HG03196 (cell line): ENCODE measurements at regions not wholly inside any gene's neighbourhood (a gene's known extent, or its start where the extent isn't known, plus 50 kb on each side); places are given as distances from the start of the nearest gene placed in this dataset.

Source experiments
- ATAC-seq: cut with Tn5 transposase; IDR thresholded peaks from one replicate; pipeline ENCODE4 v1.9.1; 2021; ENCODE audit not compliant: unreplicated experiment

DNA sequence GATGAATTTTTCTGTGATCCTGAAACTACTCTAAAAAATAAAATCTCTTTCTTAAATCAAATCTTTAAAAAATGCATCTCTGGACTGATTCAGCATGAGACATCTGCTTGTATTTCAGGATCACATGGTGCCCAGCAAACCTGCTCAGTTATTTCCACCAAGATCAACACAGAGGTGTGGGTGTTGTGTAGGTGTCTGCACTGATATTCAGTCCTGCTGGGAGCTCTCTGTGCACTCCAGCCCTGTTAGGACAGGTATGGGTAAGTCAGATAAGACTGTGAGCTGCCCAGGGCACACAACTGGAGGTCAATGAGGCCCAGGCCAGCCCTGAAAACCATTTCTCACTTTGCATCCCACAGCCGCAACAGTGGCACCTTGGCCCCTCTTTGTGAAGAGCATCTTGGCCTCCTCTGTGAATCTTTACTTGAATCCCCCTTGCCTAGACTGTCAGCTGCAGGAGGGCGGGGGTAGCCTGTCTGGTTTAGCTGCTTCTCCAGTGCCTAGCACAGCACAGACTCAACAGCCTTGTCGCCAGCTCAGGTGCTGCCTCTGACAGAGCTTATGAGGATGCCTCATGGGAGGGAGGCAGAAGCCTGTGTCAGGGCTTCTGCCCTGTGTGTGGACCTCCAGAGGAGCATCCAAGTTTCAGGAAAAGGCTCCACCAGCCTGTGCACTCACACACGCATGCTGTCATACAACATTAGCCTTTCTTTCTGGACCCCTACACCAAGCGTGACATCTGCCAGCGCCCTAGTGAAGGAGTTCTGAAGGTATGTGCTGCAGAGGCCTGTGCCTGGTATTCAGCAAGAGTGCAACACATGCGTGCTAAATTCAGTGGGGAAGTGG lies 187.6 kb upstream of the CST7 start:
- ATAC-seq: no peak

- no peak for ATAC-seq
Measured at GRCh38 chr20:24762371-24762770, 186.7 kb upstream of the CST7 start.

DNA sequence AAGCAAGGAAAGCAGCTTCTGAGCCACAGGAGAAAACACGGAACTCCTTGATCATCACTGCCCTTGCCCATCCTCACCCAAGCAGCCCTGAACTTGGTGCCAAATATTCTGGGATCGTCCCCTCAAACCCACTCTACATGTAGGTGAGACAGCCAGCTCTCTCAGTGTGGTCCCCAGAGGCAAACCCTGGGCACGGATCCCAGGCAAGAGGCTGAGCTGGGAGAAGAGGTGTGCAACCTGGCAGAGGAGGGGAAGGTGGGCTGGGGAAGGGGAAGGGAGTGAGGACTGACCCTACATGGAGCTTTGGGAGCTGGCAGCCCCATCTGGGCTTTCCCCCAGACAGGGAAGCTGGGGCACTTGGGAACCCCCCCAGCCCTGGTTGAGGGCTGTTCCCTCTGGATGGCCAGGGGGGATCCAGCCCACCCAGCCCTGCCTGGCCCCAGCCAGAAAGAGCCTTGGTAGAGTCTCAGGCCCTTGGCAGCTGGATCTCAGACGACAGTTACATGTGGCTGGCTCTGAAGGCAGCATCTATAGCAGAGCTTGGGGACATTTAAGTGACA lies 186.2 kb upstream of the CST7 start:
- no peak for ATAC-seq

GRCh38 chr20:24763386-24764026 lies 185.6 kb upstream of the CST7 start:
- no peak for ATAC-seq

DNA sequence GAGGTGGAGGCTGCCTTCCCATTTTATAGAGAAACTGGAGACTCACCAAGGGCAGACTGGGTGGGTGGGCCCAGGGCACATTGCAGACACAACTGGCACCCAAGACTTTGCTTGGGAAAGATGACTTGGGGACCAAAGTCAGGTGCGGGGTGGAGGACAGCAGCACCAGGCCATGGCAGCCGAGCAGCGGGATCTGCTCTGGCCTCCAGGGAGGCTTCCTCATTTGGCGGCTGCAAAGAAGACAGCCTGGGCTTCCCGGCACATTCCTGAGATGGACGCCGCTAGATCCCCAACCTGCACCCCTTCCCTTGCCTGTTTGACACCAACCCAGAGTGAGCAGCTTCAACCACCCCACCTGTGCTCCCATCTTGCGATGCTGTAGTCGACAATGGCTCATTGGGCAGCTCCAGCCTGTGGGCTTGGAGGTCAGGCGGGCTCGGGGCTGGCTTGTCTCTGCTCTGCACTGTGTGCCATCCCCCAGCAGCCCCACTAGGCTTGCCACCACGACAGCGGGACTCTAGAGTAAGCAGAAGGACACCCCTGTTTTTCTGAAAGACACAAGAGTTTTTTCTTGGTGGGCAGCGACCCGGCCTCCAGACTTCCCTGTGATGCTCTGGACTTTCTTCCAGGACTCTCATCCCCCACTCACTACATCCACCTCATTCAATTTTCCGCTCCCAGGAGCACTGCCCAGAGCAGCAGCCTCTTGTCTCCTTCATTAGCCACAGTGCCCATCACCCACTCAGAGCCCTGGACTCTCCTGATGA lies 184.9 kb upstream of the CST7 start:
- no peak for ATAC-seq

DNA sequence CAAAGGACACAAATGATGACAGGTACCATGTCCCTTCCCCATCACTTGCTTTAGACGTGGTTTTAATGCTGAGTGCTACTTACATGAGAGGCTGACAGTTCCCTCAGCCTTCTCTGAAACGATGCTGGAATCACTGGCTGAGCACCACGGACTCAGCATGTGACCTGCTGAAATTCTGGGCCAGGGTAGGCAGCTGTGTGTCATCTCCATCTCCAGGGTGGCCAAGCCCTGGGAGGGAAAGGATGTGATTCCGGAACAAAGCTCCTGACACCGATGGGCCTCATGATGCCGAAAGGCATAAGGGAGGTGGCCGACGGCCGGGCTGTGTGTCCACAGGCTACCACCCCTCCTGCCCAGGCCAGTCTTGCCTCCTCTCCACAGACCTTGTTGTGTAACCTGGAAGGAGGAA lies 184.3 kb upstream of the CST7 start:
- no peak for ATAC-seq

- ATAC-seq: no peak
Measured at GRCh38 chr20:24765316-24766142, 183.5 kb upstream of the CST7 start.

DNA sequence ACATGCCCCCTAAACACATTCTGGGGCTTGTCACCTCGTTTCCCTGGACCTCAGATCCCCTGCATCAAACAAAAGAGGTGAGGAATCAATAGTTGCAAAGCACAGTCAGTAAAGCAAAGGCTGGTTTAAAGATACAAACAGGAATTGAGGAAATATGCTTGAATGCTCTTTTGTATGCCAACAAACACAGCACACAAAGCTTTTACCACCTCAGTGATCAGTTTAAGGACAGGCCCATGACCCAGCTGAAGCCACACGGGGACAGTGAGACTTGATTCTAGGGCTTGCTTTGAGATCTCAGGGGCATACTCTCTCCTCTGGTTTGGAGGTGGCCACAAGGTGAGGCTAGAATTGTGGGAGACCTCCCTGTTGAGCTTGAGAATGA lies 182.9 kb upstream of the CST7 start:
- ATAC-seq: no peak

- no peak for ATAC-seq
Measured at GRCh38 chr20:24766826-24767622, 182.0 kb upstream of the CST7 start.

- no peak for ATAC-seq
Measured at GRCh38 chr20:24767623-24768100, 181.4 kb upstream of the CST7 start.

- no peak for ATAC-seq
Measured at GRCh38 chr20:24768201-24768636, 180.8 kb upstream of the CST7 start.

DNA sequence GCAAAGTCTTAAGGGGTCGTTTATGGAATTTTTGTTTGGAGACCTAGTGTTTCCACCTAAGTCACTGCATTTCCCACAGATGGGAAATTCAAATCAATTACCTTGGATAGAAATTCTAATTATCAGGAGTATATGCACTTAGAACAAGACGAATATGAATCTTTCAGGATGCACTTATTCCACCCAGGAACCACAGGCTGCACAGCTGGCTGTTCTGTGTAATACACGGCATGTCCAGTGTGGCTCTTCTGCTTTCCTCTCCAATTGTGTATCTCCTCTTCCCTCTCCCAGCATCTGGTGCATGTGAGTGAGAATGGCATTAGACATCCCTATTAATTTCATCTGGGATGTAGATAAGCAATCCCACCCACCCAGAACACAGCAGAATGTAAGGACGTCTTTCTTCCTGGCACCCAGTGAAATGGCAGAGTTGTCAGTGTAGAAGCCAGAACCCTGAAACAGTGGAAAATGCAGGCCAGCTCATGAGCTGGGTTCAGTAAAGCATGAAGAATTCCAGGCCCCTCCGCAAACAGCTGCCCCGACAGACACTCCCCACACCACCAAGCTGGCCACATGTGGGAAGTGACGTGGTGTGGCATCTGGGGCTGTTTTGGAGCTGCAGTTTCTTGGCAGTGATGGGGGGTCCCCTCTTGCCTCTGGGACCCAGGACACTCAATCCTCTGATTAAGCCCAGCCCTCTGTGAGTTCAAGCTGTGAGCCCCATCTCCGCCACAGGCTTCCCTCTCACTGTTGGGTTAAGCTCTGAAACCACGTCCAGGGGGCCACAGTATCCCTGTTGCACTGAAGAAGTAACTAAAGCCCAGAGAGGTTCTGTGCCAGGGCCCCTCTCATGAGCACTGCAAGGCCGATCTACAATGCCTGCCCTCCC lies 180.1 kb upstream of the CST7 start:
- ATAC-seq: no peak

GRCh38 chr20:24769878-24770627 lies 179.0 kb upstream of the CST7 start:
- no peak for ATAC-seq

DNA sequence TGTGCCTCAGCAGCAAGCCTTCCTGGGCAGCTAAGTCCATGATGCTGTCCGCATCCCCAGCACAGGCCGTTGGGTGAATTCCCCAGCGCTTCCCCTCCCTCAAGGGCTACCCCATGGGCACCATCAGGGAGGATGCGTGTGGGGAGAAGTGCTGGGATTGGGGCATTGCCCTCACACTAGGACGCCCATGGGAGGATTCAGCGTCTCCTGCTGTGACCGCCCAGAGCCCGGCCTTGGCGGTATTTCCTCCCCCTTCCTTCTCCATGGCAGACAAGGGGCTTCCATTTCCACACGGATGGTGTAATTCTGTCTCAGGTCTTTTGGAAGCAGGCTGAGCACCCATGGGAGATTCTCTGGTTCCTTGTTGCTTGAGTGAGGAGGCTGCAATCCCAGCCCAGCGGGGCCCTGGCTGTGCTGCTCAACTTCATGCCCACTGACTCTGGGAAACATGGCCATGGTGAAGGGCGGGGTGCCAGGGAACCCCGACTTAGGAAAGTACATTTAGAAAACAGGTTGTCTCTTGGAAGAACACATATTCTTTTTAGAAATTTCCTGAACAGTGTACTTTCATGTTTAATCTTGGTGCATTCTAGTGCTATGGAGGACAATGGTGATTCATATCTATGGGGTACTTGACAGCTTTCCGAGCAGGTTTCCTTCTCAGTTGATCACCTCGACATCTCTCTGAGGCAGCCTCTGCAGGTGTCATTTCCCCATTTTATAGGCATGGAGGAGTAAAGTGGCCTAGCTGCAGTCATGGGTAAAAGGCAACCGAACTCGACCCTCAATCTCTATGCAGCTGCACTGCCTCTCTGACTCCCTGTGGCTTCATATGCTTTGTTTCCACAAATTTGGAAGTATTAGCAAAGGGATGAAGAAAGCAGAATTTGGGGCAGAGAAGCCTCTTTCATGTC lies 178.2 kb upstream of the CST7 start:
- no peak for ATAC-seq

- no peak for ATAC-seq
Measured at GRCh38 chr20:24771542-24772061, 177.5 kb upstream of the CST7 start.

DNA sequence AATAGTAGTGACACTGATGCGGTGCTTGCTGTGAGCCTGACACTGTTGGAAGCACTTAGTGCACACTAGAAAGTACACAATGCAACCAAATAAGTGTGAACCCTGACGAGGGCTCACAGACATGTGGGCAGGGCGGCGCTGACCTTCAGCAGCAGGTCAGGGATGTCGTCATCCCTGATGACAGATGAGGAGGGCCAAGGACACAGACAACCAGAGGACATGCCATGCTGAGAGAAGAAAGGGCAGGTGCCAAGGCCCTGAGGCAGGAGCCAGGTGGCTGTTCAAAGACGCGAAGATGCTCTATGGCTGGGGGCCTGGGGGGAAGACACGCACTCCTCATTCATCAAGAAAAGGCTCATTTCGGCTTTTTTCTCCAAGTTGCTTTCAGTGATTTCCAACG lies 176.4 kb upstream of the CST7 start:
- ATAC-seq: no peak

DNA sequence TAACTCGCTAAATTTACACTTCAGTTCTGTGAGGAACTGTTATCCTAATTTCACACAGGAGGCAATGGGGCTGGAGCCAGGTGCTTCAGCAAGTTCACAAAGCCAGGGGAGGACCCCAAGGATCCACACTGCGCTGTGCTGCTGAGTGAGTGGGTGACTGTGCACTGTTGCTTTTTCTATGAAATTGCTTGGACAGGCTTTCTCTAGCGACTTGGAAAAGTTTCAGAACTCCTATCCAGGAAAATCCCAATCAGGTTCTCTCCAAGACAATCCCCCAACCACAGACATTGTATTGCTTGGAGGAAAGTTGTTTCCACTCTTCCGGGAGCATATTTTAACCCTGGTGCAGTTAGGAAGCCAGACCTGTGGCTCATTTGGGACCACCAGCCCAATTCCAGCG lies 175.9 kb upstream of the CST7 start:
- no peak for ATAC-seq
